Skeletal muscle satellite cell (primary cell): ENCODE measurements at regions not wholly inside any gene's neighbourhood (a gene's known extent, or its start where the extent isn't known, plus 50 kb on each side); places are given as distances from the start of the nearest gene placed in this dataset.
"Not testable (repeated sequence)": the region's sequence is repeated elsewhere in the genome, so short reads cannot be mapped to it uniquely, and the experiment has no call there.

Source experiments
- H3K27me3 ChIP-seq: 2 replicates; pipeline ENCODE4 v1.7.0; 2013; ENCODE audit warnings: low read length; ENCODE audit not compliant: control insufficient read depth, insufficient read depth
- H3K36me3 ChIP-seq: 2 replicates; pipeline ENCODE4 v1.7.0; 2013; ENCODE audit warnings: mild to moderate bottlenecking, control low read depth, low read length; ENCODE audit not compliant: insufficient read depth
- H3K4me1 ChIP-seq: 2 replicates; pipeline ENCODE4 v1.7.0; 2013; ENCODE audit warnings: low read length; ENCODE audit not compliant: control insufficient read depth, insufficient read depth
- H3K4me2 ChIP-seq: 2 replicates; pipeline ENCODE4 v1.7.0; 2013; ENCODE audit warnings: mild to moderate bottlenecking, low read length
- H3K4me3 ChIP-seq: 2 replicates; pipeline ENCODE4 v1.7.0; 2013; ENCODE audit warnings: low read length
- H3K9ac ChIP-seq: 2 replicates; pipeline ENCODE4 v1.7.0; 2013; ENCODE audit warnings: mild to moderate bottlenecking, low read depth, low read length, moderate library complexity
- H3K9me3 ChIP-seq: replicated peaks from 2 replicates; pipeline ENCODE4 v1.7.0; 2013; ENCODE audit warnings: mild to moderate bottlenecking, control low read depth, low read length

DNA sequence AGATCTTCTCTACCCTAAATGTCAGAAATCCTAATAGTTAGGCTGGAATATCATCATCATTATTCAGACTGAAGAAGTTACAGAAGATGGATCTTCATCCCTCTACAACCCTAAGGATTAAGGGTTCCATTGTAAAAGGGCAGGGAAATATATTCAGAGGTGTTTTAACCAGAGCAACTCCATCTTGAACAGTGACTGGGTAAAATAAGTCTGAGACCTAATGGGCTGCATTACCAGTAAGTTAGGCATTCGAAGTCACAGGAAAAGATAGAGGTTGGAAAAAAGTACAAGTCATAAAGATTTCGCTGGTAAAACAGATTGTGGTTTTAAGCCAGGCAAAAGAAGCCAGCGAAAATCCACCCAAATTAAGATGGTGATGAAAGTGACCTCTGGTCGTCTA lies 968.7 kb downstream of the CNTNAP5 start:
- Histone ChIP-seq H3K4me2 (no peak overlapping the region), H3K4me3 (no peak overlapping the region), H3K9me3 (no peaks in the 10 kb centered on the region), H3K9ac (no peak overlapping the region), H3K4me1 (no peaks in the 10 kb centered on the region), H3K36me3 (no peaks in the 10 kb centered on the region), H3K27me3 (no peaks in the 10 kb centered on the region)

DNA sequence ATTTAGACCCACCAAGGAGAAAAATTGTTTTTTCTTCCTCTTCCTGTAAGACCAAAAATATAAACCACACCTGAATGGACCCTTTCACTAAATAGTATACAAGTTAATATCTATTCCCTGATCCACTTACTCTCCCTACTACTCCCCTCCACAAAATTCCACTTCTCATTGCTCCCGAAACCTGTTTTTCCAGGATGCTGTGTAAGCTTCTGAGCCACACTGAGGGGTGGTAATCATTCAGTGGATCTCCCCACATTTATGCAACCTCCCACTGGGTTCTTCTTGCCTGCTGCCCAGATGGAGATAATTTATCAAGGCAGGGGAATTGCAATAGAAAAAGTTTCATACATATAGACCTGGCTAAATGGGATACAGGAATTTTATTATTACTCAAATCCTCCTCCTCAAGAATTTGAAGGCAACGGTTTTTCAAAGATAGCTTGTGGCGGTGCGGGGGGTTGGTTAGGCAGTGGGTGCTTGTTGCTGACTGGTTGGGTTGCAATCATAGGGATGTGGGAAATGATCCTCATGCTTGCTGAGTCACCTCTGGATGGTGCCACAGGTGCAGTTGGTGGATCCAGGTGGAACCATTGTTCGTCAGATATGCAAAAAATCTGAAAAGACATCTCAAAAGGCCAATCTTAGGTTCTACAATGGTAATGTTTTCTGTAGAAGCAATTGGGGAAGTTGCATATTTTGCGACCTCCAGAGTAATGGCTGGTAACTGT lies 970.3 kb downstream of the CNTNAP5 start:
- no peaks in the 10 kb centered on the region for H3K27me3 ChIP-seq
- no peak overlapping the region for H3K4me2 ChIP-seq
- no peaks in the 10 kb centered on the region for H3K4me1 ChIP-seq
- no peaks in the 10 kb centered on the region for H3K9me3 ChIP-seq
- H3K36me3 ChIP-seq = no peaks in the 10 kb centered on the region
- no peak overlapping the region for H3K4me3 ChIP-seq
- H3K9ac ChIP-seq = no peak overlapping the region

DNA sequence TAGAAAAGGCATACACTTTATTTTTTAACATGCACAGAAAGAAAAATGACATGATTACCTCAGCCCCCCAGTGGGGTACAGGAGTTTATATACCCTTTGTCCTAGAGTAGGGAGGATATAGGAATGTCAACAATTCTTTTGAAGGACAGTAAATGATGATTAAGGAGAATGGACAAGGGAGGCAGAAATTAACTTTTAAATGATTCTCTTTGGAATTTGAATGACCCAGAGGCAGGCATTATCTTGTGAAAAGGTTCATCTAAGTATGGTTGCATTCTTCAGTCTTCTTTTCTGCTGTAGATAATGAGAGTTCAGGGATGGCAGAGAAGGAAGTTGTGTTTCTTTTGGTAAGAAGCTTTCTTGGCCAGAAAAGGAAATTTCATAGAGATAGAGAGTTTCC lies 971.3 kb downstream of the CNTNAP5 start:
- H3K9me3 ChIP-seq = no peaks in the 10 kb centered on the region
- no peaks in the 10 kb centered on the region for H3K27me3 ChIP-seq
- no peak overlapping the region for H3K4me2 ChIP-seq

DNA sequence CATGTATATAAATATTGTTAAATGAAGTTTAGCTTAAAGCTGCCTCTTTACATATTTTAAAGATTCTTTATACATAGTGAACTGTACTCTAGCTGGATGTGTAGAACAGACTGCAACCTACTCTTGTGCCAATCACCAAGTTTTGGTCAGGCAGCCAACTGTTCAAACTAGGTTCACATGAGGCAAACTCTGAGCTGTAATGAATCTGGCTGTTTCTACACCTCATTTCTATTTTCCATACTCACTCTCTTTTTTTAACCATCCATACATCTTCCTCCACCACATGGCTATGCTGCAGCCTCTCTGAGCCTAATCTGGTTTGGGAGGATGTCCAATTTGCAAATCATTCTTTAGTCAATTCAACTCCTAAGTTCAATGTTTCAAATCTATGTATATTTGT lies 974.8 kb downstream of the CNTNAP5 start:
- Histone ChIP-seq H3K36me3 (no peaks in the 10 kb centered on the region), H3K27me3 (no peaks in the 10 kb centered on the region), H3K4me3 (no peak overlapping the region), H3K4me2 (no peak overlapping the region), H3K9ac (no peak overlapping the region), H3K4me1 (no peaks in the 10 kb centered on the region), H3K9me3 (peaks cover 4% of the 10 kb centered on the region)

More for the DNA sequence above, 971.3 kb downstream of the CNTNAP5 start:
- Histone ChIP-seq H3K9ac (no peak overlapping the region), H3K4me3 (no peak overlapping the region), H3K4me1 (no peaks in the 10 kb centered on the region), H3K36me3 (no peaks in the 10 kb centered on the region)

DNA sequence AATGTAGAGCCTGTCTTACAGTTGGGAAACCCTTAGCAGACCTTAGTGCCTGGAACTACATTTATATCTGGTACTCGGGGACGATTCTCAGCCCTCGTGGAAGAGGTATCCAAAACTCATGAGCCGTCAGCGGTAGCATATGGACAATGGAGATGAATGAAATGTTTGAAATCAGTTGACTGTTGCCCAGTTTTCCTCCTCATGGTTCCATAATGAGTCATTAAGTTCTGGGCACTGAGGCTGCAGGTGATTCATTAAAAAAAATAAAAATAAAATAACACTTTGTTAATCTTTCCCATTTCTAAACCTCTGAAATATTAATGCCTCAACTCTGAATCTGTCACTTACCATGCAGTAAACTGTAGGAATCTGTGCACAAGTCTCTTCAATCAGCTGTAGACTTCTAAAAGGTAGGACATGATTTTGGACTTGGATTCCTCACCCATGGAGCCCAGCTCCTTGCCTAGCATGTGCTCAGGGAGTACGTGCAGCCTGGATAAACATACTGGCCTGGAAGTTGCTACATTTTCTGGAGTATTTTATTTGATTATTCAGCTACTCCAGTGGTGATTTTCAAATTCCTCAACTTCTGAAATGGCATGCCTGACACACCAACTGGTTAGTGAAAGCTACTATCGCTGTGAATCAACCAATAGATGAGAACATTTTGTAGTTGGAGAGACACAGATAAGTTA lies 979.2 kb downstream of the CNTNAP5 start:
- H3K4me1 ChIP-seq = no peaks in the 10 kb centered on the region
- peaks cover 4% of the 10 kb centered on the region for H3K9me3 ChIP-seq
- no peak overlapping the region for H3K4me3 ChIP-seq
- H3K9ac ChIP-seq = no peak overlapping the region
- H3K27me3 ChIP-seq = no peaks in the 10 kb centered on the region
- no peak overlapping the region for H3K4me2 ChIP-seq
- no peaks in the 10 kb centered on the region for H3K36me3 ChIP-seq

DNA sequence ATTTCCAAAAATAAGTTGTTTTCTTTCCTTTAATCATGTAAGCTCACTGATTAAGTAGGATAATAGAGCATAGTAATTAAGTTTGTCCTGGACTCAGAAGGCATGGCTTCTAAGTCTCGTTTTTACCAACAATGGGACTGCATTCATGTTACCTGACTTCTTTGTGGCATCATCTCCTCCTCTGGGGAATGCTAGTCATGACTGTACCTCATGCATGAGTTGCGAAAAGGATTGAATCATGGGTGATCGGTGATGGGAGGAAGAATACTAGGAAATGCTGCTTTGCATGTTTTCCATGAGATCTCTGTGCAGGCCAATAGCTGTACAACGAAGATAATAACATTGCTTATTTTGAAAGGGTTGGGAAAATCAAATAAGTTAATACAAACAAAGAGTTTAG lies 981.6 kb downstream of the CNTNAP5 start:
- Histone ChIP-seq H3K36me3 (no peaks in the 10 kb centered on the region), H3K9me3 (peaks cover 4% of the 10 kb centered on the region), H3K9ac (no peak overlapping the region), H3K4me1 (no peaks in the 10 kb centered on the region), H3K4me2 (no peak overlapping the region), H3K27me3 (no peaks in the 10 kb centered on the region), H3K4me3 (no peak overlapping the region)

DNA sequence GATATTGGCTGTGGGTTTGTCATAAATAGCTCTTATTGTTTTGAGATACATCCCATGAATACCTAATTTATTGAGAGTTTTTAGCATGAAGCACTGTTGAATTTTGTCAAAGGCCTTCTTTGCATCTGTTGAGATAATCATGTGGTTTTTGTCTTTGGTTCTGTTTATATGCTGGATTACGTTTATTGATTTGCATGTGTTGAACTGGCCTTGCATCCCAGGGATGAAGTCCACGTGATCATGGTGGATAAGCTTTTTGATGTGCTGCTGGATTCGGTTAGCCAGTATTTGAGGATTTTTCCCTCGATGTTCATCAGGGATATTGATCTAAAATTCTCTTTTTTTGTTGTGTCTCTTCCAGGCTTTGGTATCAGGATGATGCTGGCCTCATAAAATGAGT lies 1003.6 kb downstream of the CNTNAP5 start:
- not testable (repeated sequence) for H3K36me3 ChIP-seq, H3K4me2 ChIP-seq, H3K9ac ChIP-seq, H3K4me1 ChIP-seq, H3K27me3 ChIP-seq, H3K4me3 ChIP-seq
- H3K9me3 ChIP-seq = peaks cover 16% of the 10 kb centered on the region

DNA sequence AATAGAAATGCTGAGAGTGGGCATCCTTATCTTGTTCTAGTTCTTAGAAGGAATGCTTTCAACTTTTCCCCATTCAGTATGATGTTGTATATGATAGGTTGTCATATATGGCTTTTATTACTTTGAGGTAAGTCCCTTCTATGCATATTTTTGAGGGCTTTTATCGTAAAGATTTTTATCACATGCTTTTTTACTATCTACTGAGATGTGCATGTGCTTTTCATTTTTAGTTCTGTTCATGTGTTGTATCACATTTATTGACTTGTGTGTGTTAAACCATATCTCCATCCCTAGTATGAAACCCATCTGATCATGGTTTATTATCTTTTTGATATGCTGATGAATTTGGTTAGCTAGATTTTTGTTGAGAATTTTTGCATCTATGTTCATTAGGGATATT lies 1008.8 kb downstream of the CNTNAP5 start:
- no peaks in the 10 kb centered on the region for H3K27me3 ChIP-seq
- no peaks in the 10 kb centered on the region for H3K36me3 ChIP-seq
- H3K9ac ChIP-seq = no peak overlapping the region
- no peak overlapping the region for H3K4me3 ChIP-seq
- H3K4me2 ChIP-seq = no peak overlapping the region
- H3K4me1 ChIP-seq = no peaks in the 10 kb centered on the region
- H3K9me3 ChIP-seq = peaks cover 9% of the 10 kb centered on the region

DNA sequence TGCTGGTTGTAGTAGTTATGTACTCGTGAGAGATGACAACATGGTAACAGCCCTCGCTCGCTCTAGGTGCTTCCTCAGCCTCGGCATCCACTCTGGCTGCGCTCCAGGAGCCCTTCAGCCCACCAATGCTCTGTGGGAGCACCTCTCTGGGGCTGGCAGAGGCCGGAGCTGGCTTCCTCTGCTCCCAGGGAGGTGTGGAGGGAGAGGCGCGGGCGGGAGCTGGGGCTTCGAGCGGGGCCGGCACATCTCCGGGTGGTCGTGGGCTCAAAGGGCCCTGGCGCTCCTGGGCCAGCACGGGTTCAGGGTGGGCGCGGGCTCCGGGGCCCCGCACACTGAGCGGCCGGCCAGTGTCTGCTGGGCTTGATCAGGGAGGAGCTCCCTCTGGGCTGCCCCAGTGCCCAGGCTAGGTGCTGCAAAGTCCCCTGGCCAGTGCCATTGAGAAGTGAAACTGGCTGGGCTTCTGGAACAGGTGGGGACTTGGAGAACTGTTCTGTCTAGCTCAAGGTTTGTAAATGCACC lies 1012.1 kb downstream of the CNTNAP5 start:
- H3K9ac ChIP-seq = no peak overlapping the region
- no peaks in the 10 kb centered on the region for H3K27me3 ChIP-seq
- no peak overlapping the region for H3K4me2 ChIP-seq
- peaks cover 5% of the 10 kb centered on the region for H3K9me3 ChIP-seq
- H3K4me1 ChIP-seq = no peaks in the 10 kb centered on the region
- no peaks in the 10 kb centered on the region for H3K36me3 ChIP-seq
- H3K4me3 ChIP-seq = no peak overlapping the region

DNA sequence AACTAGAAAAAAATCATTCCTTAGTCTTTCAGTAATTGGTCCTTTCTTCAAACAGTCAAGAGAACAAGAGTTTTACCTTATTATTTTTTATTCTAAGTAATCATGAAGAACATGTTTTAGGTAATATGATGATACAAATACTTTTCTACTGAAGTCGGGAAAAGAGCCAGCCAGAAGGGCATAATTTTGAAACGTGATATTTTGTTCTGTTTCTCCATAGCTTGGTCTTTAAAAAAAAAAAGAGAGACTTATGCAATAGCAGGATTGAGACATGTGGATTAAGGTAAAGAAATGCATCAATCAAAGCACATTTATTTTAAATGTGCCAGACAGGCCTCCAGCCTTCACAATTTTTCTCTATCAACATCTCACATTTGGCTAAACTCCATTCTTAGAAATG lies 1016.8 kb downstream of the CNTNAP5 start:
- Histone ChIP-seq H3K36me3 (no peaks in the 10 kb centered on the region), H3K27me3 (no peaks in the 10 kb centered on the region), H3K9me3 (peaks cover 5% of the 10 kb centered on the region), H3K9ac (no peak overlapping the region), H3K4me1 (no peaks in the 10 kb centered on the region), H3K4me2 (no peak overlapping the region), H3K4me3 (no peak overlapping the region)

DNA sequence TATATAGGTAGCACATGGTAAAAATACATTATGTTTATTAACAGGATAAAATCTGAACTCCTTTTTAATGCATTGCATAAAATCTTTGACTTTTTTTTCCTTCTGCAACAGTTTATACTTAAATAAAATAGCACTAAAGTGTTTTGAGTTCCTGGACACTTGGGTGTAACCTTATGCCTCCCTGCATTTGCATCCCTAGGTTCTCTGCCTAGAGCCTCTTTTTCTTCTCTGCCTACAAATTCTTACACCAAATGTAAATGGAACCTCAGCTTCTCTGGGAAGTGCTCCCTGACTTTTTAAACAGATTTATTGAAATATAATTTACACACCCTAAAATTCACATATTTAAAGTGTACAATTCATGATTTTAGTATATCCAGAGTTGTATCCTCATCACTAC lies 1017.6 kb downstream of the CNTNAP5 start:
- H3K9ac ChIP-seq = no peak overlapping the region
- no peaks in the 10 kb centered on the region for H3K36me3 ChIP-seq
- no peaks in the 10 kb centered on the region for H3K27me3 ChIP-seq
- H3K9me3 ChIP-seq = peaks cover 8% of the 10 kb centered on the region
- no peaks in the 10 kb centered on the region for H3K4me1 ChIP-seq
- no peak overlapping the region for H3K4me3 ChIP-seq
- H3K4me2 ChIP-seq = no peak overlapping the region
